Testis (tissue), 2 donors: ENCODE measurements at regions not wholly inside any gene's neighbourhood (a gene's known extent, or its start where the extent isn't known, plus 50 kb on each side); places are given as distances from the start of the nearest gene placed in this dataset.

ENCODE experiments used
- POLR2A ChIP-seq: fragments of 450-650 bp; IDR thresholded peaks from one replicate; pipeline ENCODE4 v1.6.1; 2017; ENCODE audit warnings: antibody characterized with exemption, mild to moderate bottlenecking, moderate library complexity
- TF ChIP-seq, protein P1 (sequence below), 3 experiments: fragments of 450-650 bp in 2 of 3; fragments of 200-600 bp in 1 of 3; sonication (generic) in 1 of 3; IDR thresholded peaks; one replicate each; pipeline ENCODE4 v1.5.1; 2016 to 2019; ENCODE audit warnings: antibody characterized with exemption in 3 of 3, mild to moderate bottlenecking in 2 of 3, moderate library complexity in 1 of 3

DNA sequence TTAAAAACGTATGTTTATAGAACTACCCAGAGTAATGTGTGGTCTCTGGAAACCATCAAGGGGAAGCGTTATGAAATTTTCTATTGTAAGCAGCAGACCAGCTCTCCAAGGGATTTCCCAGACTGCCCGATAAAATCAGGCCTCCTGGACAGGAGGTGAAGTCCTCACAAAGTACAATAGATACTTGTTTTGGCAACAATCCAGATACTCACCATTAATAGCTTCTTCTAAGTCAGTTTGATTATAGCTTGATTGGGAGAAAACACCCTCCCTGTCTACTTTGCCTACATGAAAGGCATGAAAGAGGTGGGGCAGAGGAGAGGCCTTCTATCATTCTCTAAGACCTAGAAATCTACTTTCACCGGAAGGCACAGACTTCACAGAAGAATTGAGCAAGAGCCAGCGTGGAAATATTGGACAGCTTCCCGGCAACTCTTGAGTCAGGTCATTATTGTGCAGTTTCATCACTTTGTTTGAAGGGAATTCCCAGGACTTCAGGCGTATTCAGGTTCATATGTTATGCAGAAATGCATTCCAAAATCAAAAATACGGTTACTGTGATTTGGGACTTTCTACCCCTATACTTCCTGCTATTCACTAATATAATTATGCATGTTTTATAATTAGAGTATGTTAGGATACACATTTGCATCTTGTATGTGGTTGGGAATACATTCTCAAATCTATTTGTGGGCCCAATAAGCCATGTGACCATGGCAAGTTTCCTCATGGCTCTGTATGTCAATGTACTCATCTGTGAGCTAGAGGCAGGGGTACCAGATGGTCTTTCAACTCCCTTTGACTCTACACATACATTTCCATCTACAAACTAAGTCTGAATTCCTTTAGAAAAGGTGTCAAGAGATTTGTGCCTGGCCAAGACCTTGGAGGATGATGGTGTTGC lies 103.5 kb downstream of the CD47 start:
- TF ChIP-seq POLR2A: no peak
- TF ChIP-seq, protein P1, sequence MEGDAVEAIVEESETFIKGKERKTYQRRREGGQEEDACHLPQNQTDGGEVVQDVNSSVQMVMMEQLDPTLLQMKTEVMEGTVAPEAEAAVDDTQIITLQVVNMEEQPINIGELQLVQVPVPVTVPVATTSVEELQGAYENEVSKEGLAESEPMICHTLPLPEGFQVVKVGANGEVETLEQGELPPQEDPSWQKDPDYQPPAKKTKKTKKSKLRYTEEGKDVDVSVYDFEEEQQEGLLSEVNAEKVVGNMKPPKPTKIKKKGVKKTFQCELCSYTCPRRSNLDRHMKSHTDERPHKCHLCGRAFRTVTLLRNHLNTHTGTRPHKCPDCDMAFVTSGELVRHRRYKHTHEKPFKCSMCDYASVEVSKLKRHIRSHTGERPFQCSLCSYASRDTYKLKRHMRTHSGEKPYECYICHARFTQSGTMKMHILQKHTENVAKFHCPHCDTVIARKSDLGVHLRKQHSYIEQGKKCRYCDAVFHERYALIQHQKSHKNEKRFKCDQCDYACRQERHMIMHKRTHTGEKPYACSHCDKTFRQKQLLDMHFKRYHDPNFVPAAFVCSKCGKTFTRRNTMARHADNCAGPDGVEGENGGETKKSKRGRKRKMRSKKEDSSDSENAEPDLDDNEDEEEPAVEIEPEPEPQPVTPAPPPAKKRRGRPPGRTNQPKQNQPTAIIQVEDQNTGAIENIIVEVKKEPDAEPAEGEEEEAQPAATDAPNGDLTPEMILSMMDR (IDR thresholded peaks at IDR 0.05): no peak
